Duodenal mucosa (tissue), 2 donors: ENCODE measurements at regions not wholly inside any gene's neighbourhood (a gene's known extent, or its start where the extent isn't known, plus 50 kb on each side); places are given as distances from the start of the nearest gene placed in this dataset.

Source experiments
- H3K27ac ChIP-seq: one replicate; pipeline ENCODE4 v1.7.0; 2013; ENCODE audit warnings: low read depth, low read length
- H3K27me3 ChIP-seq, 2 donors: one replicate each; pipeline ENCODE4 v1.7.0; 2013; ENCODE audit warnings: low read length in 2 of 2, control low read depth in 1 of 2; ENCODE audit not compliant: insufficient read depth in 2 of 2, control insufficient read depth in 1 of 2
- H3K36me3 ChIP-seq, 2 donors: one replicate each; pipeline ENCODE4 v1.7.0; 2013; ENCODE audit warnings: low read length in 2 of 2, control low read depth in 1 of 2; ENCODE audit not compliant: insufficient read depth in 2 of 2, control insufficient read depth in 1 of 2
- H3K4me1 ChIP-seq, 2 donors: one replicate each; pipeline ENCODE4 v1.7.0; 2013; ENCODE audit warnings: low read length in 2 of 2, control low read depth in 1 of 2; ENCODE audit not compliant: insufficient read depth in 2 of 2, control insufficient read depth in 1 of 2
- H3K4me3 ChIP-seq, 2 donors: one replicate each; pipeline ENCODE4 v1.7.0; 2013; ENCODE audit warnings: low read length in 2 of 2, low read depth in 1 of 2
- H3K9ac ChIP-seq, 2 donors: one replicate each; pipeline ENCODE4 v1.7.0; 2013; ENCODE audit warnings: low read length in 2 of 2, low read depth in 1 of 2
- H3K9me3 ChIP-seq, 2 donors: one replicate each; pipeline ENCODE4 v1.7.0; 2013; ENCODE audit warnings: low read length in 2 of 2, control low read depth in 1 of 2; ENCODE audit not compliant: control insufficient read depth in 1 of 2

DNA sequence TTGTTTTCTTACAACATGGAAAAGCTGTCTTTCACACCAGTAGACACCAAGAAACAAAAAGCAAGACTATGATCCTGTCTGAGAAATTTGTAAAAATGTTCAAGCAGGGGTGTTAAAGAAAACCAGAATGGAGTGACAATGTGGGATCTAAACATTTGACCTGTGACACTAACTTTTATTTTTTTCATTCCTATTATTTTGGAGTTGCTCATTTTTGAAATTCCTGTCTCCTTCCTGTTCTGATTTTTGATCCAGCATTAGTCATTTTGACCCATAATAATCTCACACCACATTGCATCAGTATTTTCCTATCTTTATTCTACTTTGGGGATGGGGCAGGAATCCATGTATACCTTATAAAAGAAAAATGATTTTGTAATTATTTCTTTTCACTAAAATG lies 164.2 kb downstream of the DLEU7 start:
- H3K4me3 ChIP-seq, result no peak overlapping the region
- no peak overlapping the region for H3K9ac ChIP-seq
- H3K27ac ChIP-seq, result no peak overlapping the region
- peaks cover 4 to 6% of the 10 kb centered on the region in 2 donors for H3K4me1 ChIP-seq
- no peaks in the 10 kb centered on the region for H3K27me3 ChIP-seq
- H3K36me3 ChIP-seq, result no peaks in the 10 kb centered on the region
- H3K9me3 ChIP-seq, result no peaks in the 10 kb centered on the region

DNA sequence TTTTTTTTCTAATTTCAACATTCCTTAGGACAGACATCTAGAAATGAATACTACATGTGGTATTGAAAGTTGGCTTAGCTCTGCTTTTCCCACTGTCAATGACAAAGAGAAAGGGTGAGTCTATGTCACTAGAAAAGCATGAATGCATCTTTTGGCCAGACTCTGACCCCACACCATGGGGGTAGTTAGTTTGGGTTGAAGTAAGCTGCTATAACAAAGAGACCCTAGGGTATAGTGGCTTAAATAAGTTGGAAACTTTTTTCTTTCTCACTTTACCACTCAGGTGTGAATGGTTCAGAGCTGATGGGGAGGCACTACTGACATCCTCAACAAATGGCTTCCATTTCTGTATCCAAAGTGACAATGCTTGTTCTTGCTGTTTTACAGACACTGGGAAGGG lies 161.5 kb downstream of the DLEU7 start:
- Histone ChIP-seq H3K9ac (no peak overlapping the region), H3K27ac (no peak overlapping the region), H3K9me3 (no peaks in the 10 kb centered on the region), H3K36me3 (no peaks in the 10 kb centered on the region), H3K4me1 (peaks cover 4 to 15% of the 10 kb centered on the region in 2 donors), H3K4me3 (no peak overlapping the region), H3K27me3 (no peaks in the 10 kb centered on the region)

DNA sequence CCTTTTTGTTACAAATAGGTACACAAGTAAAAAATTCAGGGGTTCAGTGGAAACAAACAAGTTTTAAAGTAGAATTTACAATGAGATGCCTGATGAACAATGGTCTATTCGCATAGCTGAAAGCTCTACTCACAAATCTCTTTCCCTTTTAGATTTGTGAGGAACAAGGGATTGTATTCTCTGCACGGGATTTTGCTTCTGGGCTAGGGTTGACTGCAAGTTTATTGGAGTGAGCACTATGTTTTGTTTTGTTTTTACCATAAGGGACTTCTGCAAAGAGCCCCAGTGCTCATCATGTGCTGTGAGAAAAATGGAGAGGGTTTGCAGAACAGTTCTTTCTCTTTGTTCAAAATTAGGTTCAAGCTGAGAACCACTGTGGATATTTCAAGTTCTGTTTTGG lies 160.5 kb downstream of the DLEU7 start:
- Histone ChIP-seq H3K4me1 (peaks cover 4 to 12% of the 10 kb centered on the region in 2 donors), H3K36me3 (no peaks in the 10 kb centered on the region), H3K9ac (no peak overlapping the region), H3K27me3 (no peaks in the 10 kb centered on the region), H3K27ac (no peak overlapping the region), H3K9me3 (no peaks in the 10 kb centered on the region), H3K4me3 (no peak overlapping the region)

DNA sequence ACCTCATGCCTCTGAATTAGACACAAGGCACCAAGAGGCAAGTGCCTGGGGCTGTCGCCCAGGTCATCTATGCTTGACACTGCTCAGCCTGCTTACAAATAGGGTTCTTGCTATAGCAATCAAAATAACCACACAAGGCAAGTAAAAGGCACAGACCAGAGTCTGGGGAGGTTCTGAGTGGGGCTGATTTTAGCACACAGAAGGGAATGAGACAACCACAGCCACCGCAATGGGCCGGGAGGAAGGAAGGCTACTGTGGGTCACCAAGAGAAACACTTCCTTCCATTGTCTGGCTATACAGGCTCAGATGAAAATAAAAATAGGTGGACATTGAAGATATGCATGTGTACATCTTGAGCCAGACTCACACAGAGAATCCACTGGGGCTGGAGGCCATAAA lies 159.1 kb downstream of the DLEU7 start:
- H3K27ac ChIP-seq, result no peak overlapping the region
- no peak overlapping the region for H3K9ac ChIP-seq
- H3K4me3 ChIP-seq, result no peak overlapping the region
- no peaks in the 10 kb centered on the region for H3K36me3 ChIP-seq
- no peaks in the 10 kb centered on the region for H3K27me3 ChIP-seq
- H3K4me1 ChIP-seq, result peaks cover 4 to 12% of the 10 kb centered on the region in 2 donors
- H3K9me3 ChIP-seq, result no peaks in the 10 kb centered on the region

DNA sequence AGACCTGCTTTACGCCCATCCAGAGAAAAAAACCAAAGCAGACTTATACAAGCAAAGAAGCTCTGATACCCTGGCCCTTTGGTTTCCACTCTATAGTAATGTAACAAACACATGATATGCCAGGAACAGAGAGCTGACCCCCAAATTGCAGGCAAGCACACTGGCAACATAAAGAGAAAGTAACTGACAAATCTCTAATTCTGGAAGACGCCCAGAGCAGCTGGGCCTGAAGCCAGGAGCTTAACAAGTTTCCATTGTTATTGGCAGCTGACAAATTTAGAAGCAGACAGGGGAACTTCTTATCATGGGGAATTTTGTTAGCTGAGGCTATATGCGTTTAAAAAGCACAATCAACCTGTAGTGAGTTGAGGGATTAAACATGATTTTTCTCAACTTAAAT lies 158.0 kb downstream of the DLEU7 start:
- peaks cover 4 to 12% of the 10 kb centered on the region in 2 donors for H3K4me1 ChIP-seq
- H3K4me3 ChIP-seq, result no peak overlapping the region
- H3K9me3 ChIP-seq, result no peaks in the 10 kb centered on the region
- no peaks in the 10 kb centered on the region for H3K27me3 ChIP-seq
- H3K27ac ChIP-seq, result no peak overlapping the region
- H3K36me3 ChIP-seq, result no peaks in the 10 kb centered on the region
- H3K9ac ChIP-seq, result no peak overlapping the region

DNA sequence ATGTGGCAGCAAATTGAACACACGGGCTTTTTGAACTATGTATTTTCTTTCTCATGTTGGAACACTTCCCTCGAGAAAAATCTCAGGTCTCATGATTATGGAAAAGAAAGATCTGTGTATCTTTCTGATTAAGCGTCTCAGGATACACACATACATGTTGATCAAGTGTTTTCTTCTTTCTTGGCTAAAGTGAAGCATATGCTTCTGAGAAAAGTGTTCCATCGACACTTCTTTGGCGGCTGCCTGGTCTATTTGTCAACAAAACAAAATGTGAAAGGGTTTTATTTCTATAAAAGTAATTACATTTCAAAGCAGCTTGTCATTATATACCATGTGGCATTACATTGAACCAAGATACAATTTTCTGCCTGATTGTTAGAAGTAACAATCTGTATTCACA lies 157.5 kb downstream of the DLEU7 start:
- Histone ChIP-seq H3K27ac (no peak overlapping the region), H3K36me3 (no peaks in the 10 kb centered on the region), H3K27me3 (no peaks in the 10 kb centered on the region), H3K9me3 (no peaks in the 10 kb centered on the region), H3K4me3 (no peak overlapping the region), H3K4me1 (peaks cover 4 to 12% of the 10 kb centered on the region in 2 donors), H3K9ac (no peak overlapping the region)

DNA sequence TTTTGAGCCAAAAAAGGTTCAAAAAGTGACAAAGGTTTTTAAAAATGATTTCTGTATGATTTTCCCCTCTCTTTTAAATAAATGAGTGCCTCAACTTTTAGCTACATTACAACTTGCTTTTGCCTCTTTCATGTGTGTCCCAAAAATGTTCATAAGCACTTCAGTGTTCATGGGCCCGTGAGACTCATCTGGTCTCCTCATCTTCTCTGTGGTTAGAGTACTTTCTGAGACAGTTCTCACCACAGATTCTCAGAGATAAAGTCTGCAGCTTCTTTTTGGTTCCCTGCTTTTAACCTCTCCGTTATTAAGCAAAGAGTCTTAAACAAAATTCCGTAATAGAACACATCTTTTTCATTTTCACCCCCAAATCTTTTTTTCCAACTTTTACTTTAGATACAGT lies 156.9 kb downstream of the DLEU7 start:
- no peak overlapping the region for H3K9ac ChIP-seq
- H3K9me3 ChIP-seq, result no peaks in the 10 kb centered on the region
- H3K36me3 ChIP-seq, result no peaks in the 10 kb centered on the region
- H3K4me3 ChIP-seq, result no peak overlapping the region
- no peaks in the 10 kb centered on the region for H3K27me3 ChIP-seq
- H3K27ac ChIP-seq, result no peak overlapping the region
- peaks cover 4 to 12% of the 10 kb centered on the region in 2 donors for H3K4me1 ChIP-seq

DNA sequence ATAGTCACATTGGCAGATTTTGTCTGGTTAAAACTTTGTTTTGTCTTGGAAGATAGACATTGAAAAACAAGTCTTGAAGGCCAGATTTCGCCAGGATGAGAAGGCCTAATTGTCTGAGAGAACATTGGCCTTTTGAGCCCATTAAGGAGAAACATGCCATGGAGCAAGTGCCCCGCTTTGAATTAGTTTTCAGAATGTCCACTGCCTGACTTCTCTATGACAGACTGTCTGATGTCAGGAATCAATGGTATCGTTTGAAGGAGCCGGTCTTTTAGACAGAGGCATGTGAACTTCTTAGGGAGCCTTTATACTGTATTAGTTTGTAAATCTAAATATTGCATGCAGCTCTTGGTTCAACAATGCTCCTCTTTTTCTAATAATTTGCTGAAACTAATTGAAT lies 155.9 kb downstream of the DLEU7 start:
- no peak overlapping the region for H3K4me3 ChIP-seq
- H3K9me3 ChIP-seq, result no peaks in the 10 kb centered on the region
- H3K9ac ChIP-seq, result no peak overlapping the region
- H3K36me3 ChIP-seq, result no peaks in the 10 kb centered on the region
- H3K27me3 ChIP-seq, result no peaks in the 10 kb centered on the region
- no peak overlapping the region for H3K27ac ChIP-seq
- H3K4me1 ChIP-seq, result peaks cover 4 to 12% of the 10 kb centered on the region in 2 donors

DNA sequence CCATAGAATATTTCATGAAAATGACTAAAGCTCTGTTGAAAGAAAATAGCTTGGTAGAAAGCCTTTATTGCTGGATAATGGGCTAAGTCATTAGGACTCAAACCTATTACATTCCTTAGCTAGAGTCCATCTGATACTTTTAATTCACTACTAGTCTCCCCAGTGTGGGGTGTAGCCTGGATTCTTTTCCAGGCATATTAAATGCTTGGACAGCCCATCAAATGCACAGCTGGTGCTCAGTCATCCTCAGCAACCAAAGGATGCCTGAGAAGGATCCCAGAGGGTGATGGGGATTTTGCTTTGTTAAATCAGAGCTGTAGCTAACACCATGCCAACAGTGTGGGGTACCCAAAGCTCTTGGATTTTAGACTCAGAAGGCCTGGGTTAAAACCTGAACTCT lies 153.5 kb downstream of the DLEU7 start:
- Histone ChIP-seq H3K9ac (no peak overlapping the region), H3K4me3 (no peak overlapping the region), H3K27ac (no peak overlapping the region), H3K36me3 (no peaks in the 10 kb centered on the region), H3K27me3 (no peaks in the 10 kb centered on the region), H3K4me1 (peaks cover 0 to 4% of the 10 kb centered on the region in 2 donors), H3K9me3 (no peaks in the 10 kb centered on the region)

DNA sequence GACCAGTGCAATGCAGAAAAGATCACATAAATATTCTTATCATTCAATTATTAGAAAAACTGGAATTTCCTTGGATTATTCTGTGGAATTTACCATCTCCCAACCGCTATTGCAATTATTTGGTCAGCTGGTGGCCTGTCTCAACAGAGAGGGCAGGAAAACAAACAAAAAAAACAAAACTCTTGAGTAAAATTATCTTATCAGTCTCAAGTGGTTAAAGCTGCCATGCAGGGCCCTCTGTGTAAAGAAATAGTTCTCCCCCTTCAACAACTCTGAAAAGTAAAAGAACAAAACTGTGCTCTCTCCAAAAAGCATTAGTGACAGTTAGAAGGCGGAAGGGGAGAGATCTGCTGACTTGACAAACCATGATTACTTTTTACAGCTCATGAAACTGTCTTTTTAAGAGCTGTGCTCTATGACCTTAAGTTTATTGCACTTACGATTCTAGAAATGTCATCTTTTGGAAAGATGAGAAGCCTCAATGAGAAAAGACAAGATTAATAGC lies 152.3 kb downstream of the DLEU7 start:
- no peaks in the 10 kb centered on the region for H3K4me1 ChIP-seq
- no peak overlapping the region for H3K27ac ChIP-seq
- H3K9ac ChIP-seq, result no peak overlapping the region
- no peak overlapping the region for H3K4me3 ChIP-seq
- no peaks in the 10 kb centered on the region for H3K36me3 ChIP-seq
- no peaks in the 10 kb centered on the region for H3K9me3 ChIP-seq
- H3K27me3 ChIP-seq, result no peaks in the 10 kb centered on the region

DNA sequence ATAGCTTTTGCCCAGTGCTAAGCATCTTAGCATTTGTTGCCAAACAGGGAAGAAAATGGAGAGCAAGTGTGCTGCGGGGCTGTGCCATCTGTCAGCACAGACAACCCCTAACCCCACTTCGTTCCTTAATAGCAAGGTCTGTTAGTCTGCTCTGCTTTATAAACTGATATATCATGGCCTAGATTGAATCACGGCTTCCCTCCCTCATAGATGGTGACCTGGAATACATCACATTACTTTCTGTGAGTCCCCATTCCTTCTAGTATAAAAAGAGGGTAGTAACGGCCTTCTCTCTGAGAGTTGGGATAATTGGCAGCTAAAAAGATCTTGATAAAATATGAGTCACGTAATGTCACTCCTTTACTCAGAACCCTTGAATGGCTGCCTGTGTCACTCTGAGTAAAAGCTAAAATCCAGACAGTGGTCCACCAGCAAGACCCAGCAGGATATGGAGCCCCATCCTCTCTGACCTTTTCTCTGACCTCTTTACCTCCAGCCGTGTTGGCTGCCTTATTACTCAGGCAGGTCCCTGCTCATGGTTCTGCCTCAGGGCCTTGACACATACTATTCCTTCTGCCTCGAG lies 151.7 kb downstream of the DLEU7 start:
- no peaks in the 10 kb centered on the region for H3K4me1 ChIP-seq
- H3K4me3 ChIP-seq, result no peak overlapping the region
- no peaks in the 10 kb centered on the region for H3K27me3 ChIP-seq
- H3K36me3 ChIP-seq, result no peaks in the 10 kb centered on the region
- H3K9me3 ChIP-seq, result no peaks in the 10 kb centered on the region
- no peak overlapping the region for H3K9ac ChIP-seq
- H3K27ac ChIP-seq, result no peak overlapping the region
